WI38 (cell line): ENCODE measurements at regions not wholly inside any gene's neighbourhood (a gene's known extent, or its start where the extent isn't known, plus 50 kb on each side); places are given as distances from the start of the nearest gene placed in this dataset.

Experiments used
- H3K4me3 ChIP-seq: 2 replicates; pipeline ENCODE4 v1.5.1; 2011; ENCODE audit warnings: low read depth, mild to moderate bottlenecking, control low read depth, low read length
- CTCF ChIP-seq: IDR thresholded peaks from 2 replicates; pipeline ENCODE4 v1.5.1; 2012; ENCODE audit warnings: low read depth, mild to moderate bottlenecking, control low read depth, low read length

DNA sequence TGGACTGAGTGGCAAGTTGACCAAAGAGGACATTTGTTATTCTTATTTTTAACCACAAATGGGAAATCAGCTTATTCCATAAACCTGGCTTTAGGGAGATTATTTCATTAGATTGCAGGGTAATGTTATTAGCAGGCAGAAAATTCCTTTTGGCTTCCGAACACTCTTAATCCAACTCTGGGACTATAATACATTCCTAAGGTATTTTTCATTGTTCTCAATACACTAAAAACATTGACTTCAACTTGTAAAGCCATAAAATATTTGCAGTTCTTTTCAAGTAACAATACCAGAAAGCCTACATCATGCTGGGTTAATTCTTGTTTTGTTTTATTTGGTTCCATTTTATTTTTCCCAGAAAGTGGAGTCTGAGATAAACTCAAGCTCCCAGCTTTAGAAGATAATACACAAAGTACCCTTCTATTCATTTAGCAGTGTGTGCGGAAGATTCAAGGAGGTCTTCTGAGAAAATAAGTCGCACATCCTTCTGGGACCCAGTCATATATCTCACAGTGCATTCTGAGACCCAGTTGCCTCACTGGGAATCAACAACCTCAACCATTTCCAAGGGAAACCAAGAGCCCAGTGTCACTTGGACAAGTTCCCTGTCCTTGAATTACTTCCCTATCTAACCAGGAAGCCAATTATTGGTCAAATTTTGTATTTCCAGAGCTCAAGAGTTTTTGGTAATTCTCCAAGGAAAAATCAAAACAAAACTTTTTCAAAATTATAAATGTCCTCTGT, 389.6 kb upstream of the DYNLRB2 start:
- no peak overlapping the region for H3K4me3 ChIP-seq
- no peak for TF ChIP-seq CTCF

GRCh38 chr16:80148826-80149225, 392.0 kb upstream of the DYNLRB2 start:
- TF ChIP-seq CTCF, result no peak
- no peak overlapping the region for H3K4me3 ChIP-seq

GRCh38 chr16:80147026-80147655, 393.7 kb upstream of the DYNLRB2 start:
- no peak overlapping the region for H3K4me3 ChIP-seq
- no peak for TF ChIP-seq CTCF

DNA sequence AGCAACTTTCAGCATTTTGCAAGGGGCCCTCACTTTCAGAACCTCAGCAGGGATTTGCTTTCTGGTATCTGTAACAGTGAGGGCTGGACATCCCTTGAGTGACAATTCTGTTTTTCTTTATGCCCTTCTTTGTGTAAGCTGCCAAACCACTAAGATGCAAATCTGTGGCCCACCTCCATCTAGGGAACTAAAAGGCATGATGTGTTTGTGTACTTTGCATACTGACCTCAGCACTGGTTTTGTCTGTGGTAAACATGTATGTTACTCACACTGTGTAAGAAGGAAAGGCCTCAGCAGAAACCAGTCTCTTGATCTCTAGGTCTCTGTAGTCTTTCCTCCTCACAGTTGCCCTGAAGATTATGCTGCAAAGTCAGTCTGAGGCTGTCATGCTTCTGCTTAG, 396.6 kb upstream of the DYNLRB2 start:
- no peak overlapping the region for H3K4me3 ChIP-seq
- TF ChIP-seq CTCF, result no peak

- no peak for TF ChIP-seq CTCF
Measured at GRCh38 chr16:80142940-80143339, 397.9 kb upstream of the DYNLRB2 start.

DNA sequence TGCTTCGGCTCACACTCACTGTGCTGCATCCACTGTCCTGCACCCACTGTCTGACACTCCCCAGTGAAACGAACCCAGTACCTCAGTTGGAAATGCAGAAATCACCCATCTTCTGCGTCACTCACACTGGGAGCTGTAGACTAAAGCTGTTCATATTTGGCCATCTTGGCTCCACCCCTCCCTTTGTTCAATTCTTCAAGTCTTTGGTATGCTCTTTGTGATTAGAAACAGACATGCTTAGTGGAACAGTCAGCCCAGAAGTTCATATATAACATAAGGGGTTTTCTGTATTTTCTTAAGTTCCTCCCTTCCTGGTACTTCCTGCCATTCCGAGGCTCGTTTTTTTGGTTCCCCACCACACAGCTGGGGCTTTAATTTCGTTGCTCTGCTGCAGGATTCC, 398.5 kb upstream of the DYNLRB2 start:
- no peak overlapping the region for H3K4me3 ChIP-seq
- TF ChIP-seq CTCF, result no peak

More at GRCh38 chr16:80142940-80143339, 397.9 kb upstream of the DYNLRB2 start:
- no peak overlapping the region for H3K4me3 ChIP-seq

DNA sequence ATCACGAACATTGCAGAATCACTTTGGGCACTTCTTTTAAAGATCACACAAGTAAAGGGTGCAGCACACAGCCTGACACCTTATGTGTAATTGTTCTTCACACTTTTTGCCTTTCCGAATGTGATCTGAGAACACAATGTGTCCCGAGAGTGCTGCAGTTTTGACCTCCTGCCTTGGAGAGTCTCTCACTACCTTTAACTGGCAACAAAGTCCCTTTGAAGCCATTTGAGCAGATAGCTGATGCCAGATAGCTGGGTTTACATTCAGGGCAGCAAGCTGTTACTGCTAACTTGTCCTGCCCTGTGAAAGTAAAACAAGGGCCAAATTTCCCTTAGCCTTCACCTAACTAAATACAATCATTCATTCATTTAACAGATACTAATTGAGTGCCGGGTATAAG, 411.0 kb upstream of the DYNLRB2 start:
- no peak for TF ChIP-seq CTCF
- H3K4me3 ChIP-seq, result no peak overlapping the region
